ENCODE measurements at regions not wholly inside any gene's neighbourhood (a gene's known extent, or its start where the extent isn't known, plus 50 kb on each side); places are given as distances from the start of the nearest gene placed in this dataset.

- Histone ChIP-seq H3K4me1 (ENCODE audit: control insufficient read depth, insufficient read depth, low read length) (no peaks in the 10 kb centered on the region), H3K27ac (ENCODE audit: low read depth, low read length) (no peak overlapping the region), H3K4me3 (ENCODE audit: low read length) (no peak overlapping the region)
Observed at GRCh38 chr12:93966516-93967133, 181.8 kb upstream of the PLXNC1 start.

GRCh38 chr12:93967454-93967853 is 180.9 kb upstream of the PLXNC1 start:
- Histone ChIP-seq H3K4me3 (ENCODE audit: low read length) (no peak overlapping the region), H3K9ac (ENCODE audit: low read length) (no peak overlapping the region), H3K27me3 (ENCODE audit: control insufficient read depth, insufficient read depth, low read length) (no peaks in the 10 kb centered on the region), H3K27ac (ENCODE audit: low read depth, low read length) (no peak overlapping the region), H3K36me3 (ENCODE audit: control insufficient read depth, insufficient read depth, low read length) (no peaks in the 10 kb centered on the region), H3K4me1 (ENCODE audit: control insufficient read depth, insufficient read depth, low read length) (no peaks in the 10 kb centered on the region)

More at GRCh38 chr12:93966516-93967133, 181.8 kb upstream of the PLXNC1 start:
- no peak overlapping the region for H3K9ac ChIP-seq (ENCODE audit: low read length)
- no peaks in the 10 kb centered on the region for H3K36me3 ChIP-seq (ENCODE audit: control insufficient read depth, insufficient read depth, low read length)
- no peaks in the 10 kb centered on the region for H3K27me3 ChIP-seq (ENCODE audit: control insufficient read depth, insufficient read depth, low read length)

GRCh38 chr12:93968536-93969285 is 179.7 kb upstream of the PLXNC1 start:
- H3K4me1 ChIP-seq (ENCODE audit: control insufficient read depth, insufficient read depth, low read length): no peaks in the 10 kb centered on the region
- no peaks in the 10 kb centered on the region for H3K27me3 ChIP-seq (ENCODE audit: control insufficient read depth, insufficient read depth, low read length)
- no peak overlapping the region for H3K4me3 ChIP-seq (ENCODE audit: low read length)
- no peaks in the 10 kb centered on the region for H3K36me3 ChIP-seq (ENCODE audit: control insufficient read depth, insufficient read depth, low read length)
- H3K27ac ChIP-seq (ENCODE audit: low read depth, low read length): no peak overlapping the region
- no peak overlapping the region for H3K9ac ChIP-seq (ENCODE audit: low read length)

- Histone ChIP-seq H3K36me3 (ENCODE audit: control insufficient read depth, insufficient read depth, low read length) (no peaks in the 10 kb centered on the region), H3K4me3 (ENCODE audit: low read length) (no peak overlapping the region), H3K4me1 (ENCODE audit: control insufficient read depth, insufficient read depth, low read length) (no peaks in the 10 kb centered on the region), H3K9ac (ENCODE audit: low read length) (no peak overlapping the region), H3K27me3 (ENCODE audit: control insufficient read depth, insufficient read depth, low read length) (no peaks in the 10 kb centered on the region), H3K27ac (ENCODE audit: low read depth, low read length) (no peak overlapping the region)
Observed at GRCh38 chr12:93970900-93971688, 177.3 kb upstream of the PLXNC1 start.

- H3K4me1 ChIP-seq (ENCODE audit: control insufficient read depth, insufficient read depth, low read length): no peaks in the 10 kb centered on the region
- no peak overlapping the region for H3K4me3 ChIP-seq (ENCODE audit: low read length)
- no peak overlapping the region for H3K27ac ChIP-seq (ENCODE audit: low read depth, low read length)
Observed at GRCh38 chr12:93972411-93973208, 175.8 kb upstream of the PLXNC1 start.

GRCh38 chr12:93974252-93974651 is 174.1 kb upstream of the PLXNC1 start:
- Histone ChIP-seq H3K36me3 (ENCODE audit: control insufficient read depth, insufficient read depth, low read length) (no peaks in the 10 kb centered on the region), H3K27me3 (ENCODE audit: control insufficient read depth, insufficient read depth, low read length) (no peaks in the 10 kb centered on the region), H3K27ac (ENCODE audit: low read depth, low read length) (no peak overlapping the region), H3K4me1 (ENCODE audit: control insufficient read depth, insufficient read depth, low read length) (no peaks in the 10 kb centered on the region), H3K4me3 (ENCODE audit: low read length) (no peak overlapping the region), H3K9ac (ENCODE audit: low read length) (no peak overlapping the region)

More at GRCh38 chr12:93972411-93973208, 175.8 kb upstream of the PLXNC1 start:
- no peaks in the 10 kb centered on the region for H3K27me3 ChIP-seq (ENCODE audit: control insufficient read depth, insufficient read depth, low read length)
- no peak overlapping the region for H3K9ac ChIP-seq (ENCODE audit: low read length)
- no peaks in the 10 kb centered on the region for H3K36me3 ChIP-seq (ENCODE audit: control insufficient read depth, insufficient read depth, low read length)

- Histone ChIP-seq H3K27me3 (ENCODE audit: control insufficient read depth, insufficient read depth, low read length) (no peaks in the 10 kb centered on the region), H3K4me1 (ENCODE audit: control insufficient read depth, insufficient read depth, low read length) (no peaks in the 10 kb centered on the region), H3K9ac (ENCODE audit: low read length) (no peak overlapping the region), H3K4me3 (ENCODE audit: low read length) (no peak overlapping the region), H3K27ac (ENCODE audit: low read depth, low read length) (no peak overlapping the region), H3K36me3 (ENCODE audit: control insufficient read depth, insufficient read depth, low read length) (no peaks in the 10 kb centered on the region)
Observed at GRCh38 chr12:93976024-93976423, 172.4 kb upstream of the PLXNC1 start.

- Histone ChIP-seq H3K27ac (ENCODE audit: low read depth, low read length) (no peak overlapping the region), H3K4me1 (ENCODE audit: control insufficient read depth, insufficient read depth, low read length) (no peaks in the 10 kb centered on the region), H3K9ac (ENCODE audit: low read length) (no peak overlapping the region), H3K4me3 (ENCODE audit: low read length) (no peak overlapping the region), H3K36me3 (ENCODE audit: control insufficient read depth, insufficient read depth, low read length) (no peaks in the 10 kb centered on the region), H3K27me3 (ENCODE audit: control insufficient read depth, insufficient read depth, low read length) (no peaks in the 10 kb centered on the region)
Observed at GRCh38 chr12:93977081-93977480, 171.3 kb upstream of the PLXNC1 start.

- H3K36me3 ChIP-seq (ENCODE audit: control insufficient read depth, insufficient read depth, low read length): no peaks in the 10 kb centered on the region
- no peaks in the 10 kb centered on the region for H3K27me3 ChIP-seq (ENCODE audit: control insufficient read depth, insufficient read depth, low read length)
- no peak overlapping the region for H3K27ac ChIP-seq (ENCODE audit: low read depth, low read length)
- H3K4me3 ChIP-seq (ENCODE audit: low read length): no peak overlapping the region
- no peaks in the 10 kb centered on the region for H3K4me1 ChIP-seq (ENCODE audit: control insufficient read depth, insufficient read depth, low read length)
- H3K9ac ChIP-seq (ENCODE audit: low read length): no peak overlapping the region
Observed at GRCh38 chr12:93978553-93978952, 169.8 kb upstream of the PLXNC1 start.

GRCh38 chr12:93979189-93979588 is 169.2 kb upstream of the PLXNC1 start:
- H3K4me3 ChIP-seq (ENCODE audit: low read length): no peak overlapping the region
- H3K4me1 ChIP-seq (ENCODE audit: control insufficient read depth, insufficient read depth, low read length): no peaks in the 10 kb centered on the region
- no peak overlapping the region for H3K27ac ChIP-seq (ENCODE audit: low read depth, low read length)
- H3K27me3 ChIP-seq (ENCODE audit: control insufficient read depth, insufficient read depth, low read length): no peaks in the 10 kb centered on the region
- H3K9ac ChIP-seq (ENCODE audit: low read length): no peak overlapping the region
- no peaks in the 10 kb centered on the region for H3K36me3 ChIP-seq (ENCODE audit: control insufficient read depth, insufficient read depth, low read length)

GRCh38 chr12:93980711-93981110 is 167.7 kb upstream of the PLXNC1 start:
- H3K27ac ChIP-seq (ENCODE audit: low read depth, low read length): no peak overlapping the region
- H3K4me3 ChIP-seq (ENCODE audit: low read length): no peak overlapping the region
- H3K9ac ChIP-seq (ENCODE audit: low read length): no peak overlapping the region
- no peaks in the 10 kb centered on the region for H3K4me1 ChIP-seq (ENCODE audit: control insufficient read depth, insufficient read depth, low read length)
- no peaks in the 10 kb centered on the region for H3K36me3 ChIP-seq (ENCODE audit: control insufficient read depth, insufficient read depth, low read length)
- no peaks in the 10 kb centered on the region for H3K27me3 ChIP-seq (ENCODE audit: control insufficient read depth, insufficient read depth, low read length)

GRCh38 chr12:93981411-93981810 is 167.0 kb upstream of the PLXNC1 start:
- Histone ChIP-seq H3K27ac (ENCODE audit: low read depth, low read length) (no peak overlapping the region), H3K4me1 (ENCODE audit: control insufficient read depth, insufficient read depth, low read length) (no peaks in the 10 kb centered on the region), H3K27me3 (ENCODE audit: control insufficient read depth, insufficient read depth, low read length) (no peaks in the 10 kb centered on the region), H3K36me3 (ENCODE audit: control insufficient read depth, insufficient read depth, low read length) (no peaks in the 10 kb centered on the region), H3K4me3 (ENCODE audit: low read length) (no peak overlapping the region), H3K9ac (ENCODE audit: low read length) (no peak overlapping the region)

Data from rectal smooth muscle tissue (tissue), 1 donor.